ENCODE measurements at regions not wholly inside any gene's neighbourhood (a gene's known extent, or its start where the extent isn't known, plus 50 kb on each side); places are given as distances from the start of the nearest gene placed in this dataset.

GRCh38 chr9:28134446-28134976 is 561.2 kb upstream of the C9orf72 start:
- CTCF ChIA-PET (ENCODE audit: partially characterized antibody), result interaction anchor here (0.6 to 2.7 kb wide), 3 partner anchors 9 to 471 kb away, joined by 3 to 10 read pairs (median 3); no protein-coding TSS in a partner anchor
- no peaks in the 10 kb centered on the region for H3K9me3 ChIP-seq (ENCODE audit: insufficient read depth in 2 of 2, low read depth in 1 of 2, low read length in 1 of 2)
- H3K4me2 ChIP-seq (ENCODE audit: insufficient read depth in 1 of 2, low read depth in 2 of 2, low read length in 2 of 2), result no peak overlapping the region
- H3K56ac ChIP-seq (replicated peaks; ENCODE audit: insufficient read length, low read depth, low read length), result no peak overlapping the region
- H3K27ac ChIP-seq (ENCODE audit: low read depth, low read length), result no peak overlapping the region
- H2BK20ac ChIP-seq (ENCODE audit: low read length), result no peak overlapping the region
- H3K23ac ChIP-seq (ENCODE audit: insufficient read length), result no peak overlapping the region
- no peak overlapping the region for H2BK120ac ChIP-seq (replicated peaks; ENCODE audit: low read depth, low read length)
- FAIRE-seq (no peak), DNase-seq (ENCODE audit: low read depth in 1 of 2, low spot score in 2 of 2) (no peak)
- H3K14ac ChIP-seq (ENCODE audit: insufficient read length), result no peak overlapping the region
- no peak overlapping the region for H2AFZ ChIP-seq (ENCODE audit: low read length)
- H3K79me1 ChIP-seq (ENCODE audit: low read depth, low read length), result no peaks in the 10 kb centered on the region
- POLR2A ChIA-PET (ENCODE audit: partially characterized antibody), result no interaction called here
- 83% methylated on average over 8 of the region's 8 CpGs; no CpG with 5 or more reads in 1 of the 2 experiments for WGBS, 2 experiments (ENCODE audit: extremely low coverage in 1 of 2, insufficient coverage in 1 of 2, insufficient read length in 1 of 2, insufficient replicate concordance in 2 of 2, low coverage in 1 of 2, low lambda C conversion rate in 2 of 2, missing lambda C conversion rate in 1 of 2)
- peaks cover 0 to 9% (median 3%) of the 10 kb centered on the region in 4 experiments; a peak in 5 of 7 replicates for H3K4me1 ChIP-seq (replicated peaks in 1 of 4; ENCODE audit: control insufficient read depth in 3 of 4, insufficient read depth in 4 of 4, low read length in 3 of 4)
- no peaks in the 10 kb centered on the region for H3K27me3 ChIP-seq (replicated peaks in 1 of 4; ENCODE audit: control insufficient read depth in 3 of 4, extremely low read depth in 1 of 4, insufficient read depth in 3 of 4, low read length in 3 of 4)
- no peak overlapping the region for H2BK15ac ChIP-seq (ENCODE audit: low read length)
- no peaks in the 10 kb centered on the region for H3K79me2 ChIP-seq (ENCODE audit: control insufficient read depth in 1 of 2, insufficient read depth in 2 of 2, low read length in 2 of 2)
- H3K36me3 ChIP-seq (ENCODE audit: control insufficient read depth in 2 of 4, insufficient read depth in 4 of 4, low read length in 3 of 4), result no peaks in the 10 kb centered on the region
- no peak overlapping the region for H3K18ac ChIP-seq (ENCODE audit: extremely low read depth, low read length)
- H4K8ac ChIP-seq (ENCODE audit: extremely low read depth, insufficient read depth, low read length), result no peak overlapping the region
- no peak overlapping the region for H2BK12ac ChIP-seq (ENCODE audit: low read depth, low read length)
- H4K91ac ChIP-seq (replicated peaks; ENCODE audit: insufficient read length, low read length), result no peak overlapping the region
- H2AK5ac ChIP-seq (ENCODE audit: low read depth, low read length), result no peak overlapping the region
- no peak overlapping the region for H2BK5ac ChIP-seq (ENCODE audit: low read depth, low read length)
- H4K20me1 ChIP-seq (replicated peaks in 1 of 2; ENCODE audit: control insufficient read depth in 1 of 2, insufficient read depth in 2 of 2, low read length in 2 of 2), result no peaks in the 10 kb centered on the region
- H3K9ac ChIP-seq (replicated peaks in 1 of 4; ENCODE audit: extremely low read depth in 1 of 4, low read depth in 3 of 4, low read length in 3 of 4), result no peak overlapping the region
- H3K4me3 ChIP-seq (ENCODE audit: extremely low read depth in 1 of 4, insufficient read depth in 2 of 4, low read depth in 3 of 4, low read length in 4 of 4), result no peak overlapping the region
- no peak for TF ChIP-seq RNF2 (IDR thresholded peaks at IDR 0.05; ENCODE audit: borderline replicate concordance, low read depth, low read length, missing control alignments, poor library complexity, severe bottlenecking)
- TF ChIP-seq, protein P1, sequence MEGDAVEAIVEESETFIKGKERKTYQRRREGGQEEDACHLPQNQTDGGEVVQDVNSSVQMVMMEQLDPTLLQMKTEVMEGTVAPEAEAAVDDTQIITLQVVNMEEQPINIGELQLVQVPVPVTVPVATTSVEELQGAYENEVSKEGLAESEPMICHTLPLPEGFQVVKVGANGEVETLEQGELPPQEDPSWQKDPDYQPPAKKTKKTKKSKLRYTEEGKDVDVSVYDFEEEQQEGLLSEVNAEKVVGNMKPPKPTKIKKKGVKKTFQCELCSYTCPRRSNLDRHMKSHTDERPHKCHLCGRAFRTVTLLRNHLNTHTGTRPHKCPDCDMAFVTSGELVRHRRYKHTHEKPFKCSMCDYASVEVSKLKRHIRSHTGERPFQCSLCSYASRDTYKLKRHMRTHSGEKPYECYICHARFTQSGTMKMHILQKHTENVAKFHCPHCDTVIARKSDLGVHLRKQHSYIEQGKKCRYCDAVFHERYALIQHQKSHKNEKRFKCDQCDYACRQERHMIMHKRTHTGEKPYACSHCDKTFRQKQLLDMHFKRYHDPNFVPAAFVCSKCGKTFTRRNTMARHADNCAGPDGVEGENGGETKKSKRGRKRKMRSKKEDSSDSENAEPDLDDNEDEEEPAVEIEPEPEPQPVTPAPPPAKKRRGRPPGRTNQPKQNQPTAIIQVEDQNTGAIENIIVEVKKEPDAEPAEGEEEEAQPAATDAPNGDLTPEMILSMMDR (IDR thresholded peaks at IDR 0.05; ENCODE audit: control extremely low read depth in 1 of 3, insufficient read depth in 1 of 3, low read depth in 1 of 3, low read length in 3 of 3), result no peak
- TF ChIP-seq POLR2AphosphoS5 (IDR thresholded peaks at IDR 0.05; ENCODE audit: low read depth, low read length), result no peak
- no peak overlapping the region for H3K4ac ChIP-seq (replicated peaks; ENCODE audit: insufficient read length, low read depth, low read length)
- no peaks in the 10 kb centered on the region for H3K23me2 ChIP-seq (ENCODE audit: low read depth, low read length)
- no peak overlapping the region for H4K5ac ChIP-seq (ENCODE audit: insufficient read length, low read depth, low read length)
